Anterior cingulate cortex (tissue), 58 donors: ENCODE measurements at regions not wholly inside any gene's neighbourhood (a gene's known extent, or its start where the extent isn't known, plus 50 kb on each side); places are given as distances from the start of the nearest gene placed in this dataset.

ENCODE experiments used
- DNase-seq, 58 donors: peaks; one replicate each; lab custom pipeline; 2025; lab: John Stamatoyannopoulos, UW

- no peak for DNase-seq
These were observed 250.4 kb downstream of the FZD1 start for GRCh38 chr7:91514591-91514990.

DNA sequence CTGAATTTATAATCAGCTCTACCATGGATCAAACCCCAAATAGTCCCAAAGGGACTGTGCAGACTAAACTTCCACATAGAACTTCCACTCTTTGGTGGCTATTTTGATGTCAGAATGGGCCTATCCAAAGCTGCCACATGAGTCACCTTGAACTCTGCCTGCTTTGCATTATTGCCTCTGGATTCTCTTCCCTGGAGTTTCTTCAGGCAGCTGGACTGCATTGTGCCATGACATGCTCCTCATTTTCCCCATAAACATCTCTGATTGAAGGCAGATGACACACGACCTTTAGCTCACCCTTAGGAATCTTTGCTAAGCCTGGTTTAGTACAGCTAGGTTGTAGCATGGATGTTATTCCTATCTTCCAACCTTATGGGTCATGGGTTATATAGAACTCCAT is 251.7 kb downstream of the FZD1 start:
- no peak for DNase-seq

GRCh38 chr7:91517201-91517785 is 253.1 kb downstream of the FZD1 start:
- DNase-seq = no peak

DNA sequence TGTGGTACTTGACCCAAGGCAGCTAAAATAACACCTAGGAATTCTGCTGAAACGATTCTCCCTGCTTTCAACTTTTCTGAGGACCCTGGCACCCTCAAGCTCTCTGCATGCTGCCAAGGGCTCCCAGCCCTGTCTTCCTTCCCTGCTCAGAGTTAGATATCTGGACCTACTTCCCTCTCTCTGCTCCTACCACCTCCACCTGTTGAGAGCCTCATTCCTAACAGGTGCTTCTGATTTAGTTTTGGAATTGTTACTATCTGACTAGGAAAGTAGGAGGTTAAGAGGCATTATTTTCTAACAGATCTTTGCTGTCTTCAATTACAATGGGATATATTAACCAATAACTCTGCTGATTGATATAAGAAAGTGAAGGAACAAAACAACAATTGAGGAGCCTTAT is 253.8 kb downstream of the FZD1 start:
- no peak for DNase-seq

DNA sequence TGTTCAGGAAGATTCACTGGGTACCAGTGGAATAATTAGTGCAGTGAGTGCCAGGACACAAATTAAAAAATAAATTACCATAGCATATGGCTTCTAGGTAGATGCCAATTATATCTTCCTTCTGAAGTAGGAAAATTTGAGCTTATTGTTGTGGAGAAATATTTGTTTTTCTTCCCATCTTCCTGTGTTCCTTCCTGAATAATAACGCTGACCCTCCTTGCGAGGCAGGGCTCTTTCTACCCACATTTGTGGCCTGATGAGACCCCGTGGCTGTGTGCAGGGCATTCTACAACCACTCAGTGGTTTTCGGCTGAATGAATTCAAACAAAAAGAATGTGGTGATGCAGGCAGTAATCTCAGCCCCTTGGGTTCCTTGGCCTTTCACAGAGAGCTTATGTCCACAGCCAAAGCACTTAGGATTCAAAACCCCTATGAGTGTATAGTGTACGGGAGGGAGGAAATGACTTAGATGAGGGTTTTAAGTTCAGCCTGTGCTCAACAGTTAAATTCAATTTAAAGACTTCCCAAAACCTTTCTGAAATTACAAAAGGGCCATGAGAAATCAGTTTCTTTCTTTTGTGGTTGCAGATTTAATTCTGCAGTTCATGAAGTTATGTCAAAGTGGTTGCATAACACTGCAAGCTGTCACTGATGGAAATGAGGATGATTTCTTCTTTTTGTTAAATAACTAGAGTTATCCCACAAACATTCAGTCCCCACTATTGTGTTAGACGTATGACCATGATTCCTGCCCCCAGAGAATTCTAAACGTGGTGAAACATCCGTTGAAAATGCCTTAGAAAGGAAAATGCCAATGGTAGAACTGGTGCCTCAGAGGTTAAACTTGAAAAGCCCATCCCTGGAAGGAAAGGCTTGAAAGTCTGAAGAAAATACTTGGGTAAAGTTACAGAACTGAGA is 255.3 kb downstream of the FZD1 start:
- DNase-seq = no peak

GRCh38 chr7:91520645-91521044 is 256.4 kb downstream of the FZD1 start:
- DNase-seq = no peak

DNA sequence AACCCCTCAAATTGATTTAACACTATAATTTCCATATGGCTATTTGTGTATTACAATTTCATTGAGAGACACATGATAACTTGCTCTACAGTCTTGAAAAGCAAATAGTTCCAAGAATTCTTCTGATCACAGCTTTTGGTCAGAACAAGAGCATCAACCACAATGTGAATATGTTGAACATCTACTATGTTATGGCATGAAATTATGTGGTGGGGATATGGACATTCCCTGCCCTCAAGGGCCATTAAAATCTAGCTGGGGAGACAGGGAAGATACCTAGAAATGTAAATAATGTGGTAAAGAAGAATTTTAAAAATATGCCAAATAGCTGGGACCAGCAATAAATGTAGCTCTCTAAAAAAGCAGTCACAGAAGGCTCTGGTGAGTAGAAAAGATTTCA is 262.2 kb downstream of the FZD1 start:
- DNase-seq = no peak

- no peak for DNase-seq
These were observed 263.2 kb downstream of the FZD1 start for GRCh38 chr7:91527460-91527859.

GRCh38 chr7:91533996-91534395 is 269.8 kb downstream of the FZD1 start:
- DNase-seq = no peak

DNA sequence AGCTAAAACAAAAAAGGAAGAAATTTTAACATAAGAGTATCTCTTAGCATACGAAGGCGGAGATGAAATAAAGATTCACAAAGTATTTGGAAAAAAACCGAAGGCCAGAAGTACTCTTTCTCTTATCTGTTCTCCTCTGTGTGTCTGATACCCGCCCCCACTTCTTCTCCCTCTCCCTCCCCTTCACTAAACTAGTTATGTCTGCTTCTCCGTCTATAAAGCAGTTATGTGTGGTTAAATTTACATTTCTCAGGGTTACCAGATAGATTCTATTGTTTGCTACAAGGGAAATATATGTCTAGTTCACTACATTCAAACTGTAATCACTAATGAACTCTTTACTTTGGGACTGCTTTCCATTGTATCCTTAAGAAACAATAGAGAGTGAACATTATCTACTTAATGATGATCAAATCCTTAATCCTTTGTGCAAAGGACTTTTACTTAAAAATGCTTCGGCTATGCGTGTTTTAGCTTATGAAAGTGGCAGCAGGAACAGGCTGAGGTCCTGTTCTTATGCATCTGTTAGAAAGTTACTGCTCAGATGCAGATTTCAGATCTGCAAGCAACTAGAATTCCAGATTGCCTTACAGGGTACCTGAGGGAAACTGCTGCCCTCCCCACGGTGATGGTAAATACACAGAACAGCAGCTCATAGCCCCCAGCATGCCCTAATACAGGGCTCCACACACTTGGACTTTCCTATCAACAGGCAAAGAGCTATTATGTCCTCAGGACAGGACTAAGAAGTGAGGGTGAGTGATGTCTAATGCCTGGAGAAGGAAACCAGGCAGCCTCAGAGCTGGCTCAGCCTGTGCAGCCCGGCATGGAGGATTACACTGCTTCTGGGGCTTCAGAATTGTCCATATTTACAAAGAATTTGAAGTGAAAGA is 273.3 kb downstream of the FZD1 start:
- no peak for DNase-seq

- no peak for DNase-seq
These were observed 277.4 kb downstream of the FZD1 start for GRCh38 chr7:91541641-91542040.

GRCh38 chr7:91543646-91544045 is 279.4 kb downstream of the FZD1 start:
- no peak for DNase-seq

GRCh38 chr7:91549878-91550277 is 285.6 kb downstream of the FZD1 start:
- no peak for DNase-seq

DNA sequence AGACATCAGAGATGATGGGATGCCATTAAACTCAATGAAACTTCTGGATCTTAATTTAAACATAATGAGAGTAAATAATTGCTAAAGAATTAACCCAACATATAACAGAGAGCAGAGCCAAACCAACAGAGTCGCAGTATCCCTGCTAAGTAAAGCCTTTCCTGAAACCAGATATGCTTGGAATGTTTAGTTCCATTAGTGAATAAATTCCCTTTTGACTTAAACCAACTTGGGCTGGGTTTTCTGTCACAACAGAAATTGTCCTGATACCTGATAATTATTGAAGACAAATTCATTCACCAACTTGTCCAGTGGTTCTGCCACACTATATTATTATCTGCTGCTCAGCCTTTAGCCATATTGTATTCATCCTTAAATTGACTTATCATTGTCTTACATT is 286.7 kb downstream of the FZD1 start:
- no peak for DNase-seq

DNA sequence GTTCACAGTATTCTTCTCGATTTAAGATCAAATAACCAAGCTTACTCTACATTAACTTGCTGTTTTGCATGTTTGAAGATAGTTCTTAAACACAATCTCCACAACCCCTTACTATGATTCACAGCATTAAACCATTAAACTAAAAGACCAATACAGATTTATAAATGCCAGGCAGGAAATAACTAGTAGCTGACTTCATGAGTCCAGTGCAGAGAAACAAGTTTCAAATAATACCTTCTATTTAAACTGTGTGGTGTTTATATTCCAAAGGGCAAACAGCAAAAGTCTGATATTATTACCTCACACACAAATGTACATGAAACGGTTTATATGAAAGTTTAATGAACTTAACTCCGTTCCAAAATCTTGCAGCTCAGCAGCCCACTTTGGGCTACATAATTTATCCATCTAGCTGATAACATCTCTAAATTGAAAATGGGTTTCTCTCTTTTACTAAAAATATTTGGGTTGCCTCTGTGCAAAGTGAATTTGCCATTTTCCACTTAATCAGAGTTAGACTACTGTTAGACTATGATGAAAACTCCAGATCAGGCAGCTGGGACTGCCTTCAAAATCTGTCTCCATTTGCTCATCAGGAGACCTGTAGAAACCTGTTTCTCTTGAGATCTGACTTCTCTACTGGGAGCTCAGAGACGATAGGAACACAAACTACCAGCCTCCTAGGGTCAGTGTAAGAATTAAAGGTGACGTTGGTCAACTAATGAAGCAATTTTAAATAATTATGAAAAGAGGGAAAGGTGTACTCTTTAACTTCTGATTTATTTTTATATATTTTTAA is 287.3 kb downstream of the FZD1 start:
- DNase-seq = no peak

DNA sequence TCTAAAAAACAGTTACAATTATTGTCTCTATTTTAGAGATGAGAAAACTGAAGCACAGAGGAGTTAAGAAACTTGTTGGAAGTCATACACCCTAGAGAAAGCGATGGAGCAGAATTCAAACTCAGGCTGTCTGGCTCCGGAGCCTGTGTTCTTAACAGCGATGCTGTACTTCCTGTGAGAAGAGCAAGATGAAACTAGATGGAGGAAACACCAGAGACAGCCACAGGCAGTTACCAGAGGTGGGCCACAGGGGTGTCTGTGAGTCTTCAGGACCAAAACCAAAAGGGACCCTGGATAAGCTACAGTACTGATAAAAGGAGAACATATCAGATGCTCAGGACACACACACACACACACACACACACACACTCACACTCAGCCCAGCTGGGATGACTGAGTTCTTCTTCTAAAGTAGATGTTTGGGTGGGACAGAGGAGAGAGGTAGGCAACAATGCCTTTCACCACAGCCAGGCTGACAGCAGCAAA is 289.2 kb downstream of the FZD1 start:
- DNase-seq = no peak

DNA sequence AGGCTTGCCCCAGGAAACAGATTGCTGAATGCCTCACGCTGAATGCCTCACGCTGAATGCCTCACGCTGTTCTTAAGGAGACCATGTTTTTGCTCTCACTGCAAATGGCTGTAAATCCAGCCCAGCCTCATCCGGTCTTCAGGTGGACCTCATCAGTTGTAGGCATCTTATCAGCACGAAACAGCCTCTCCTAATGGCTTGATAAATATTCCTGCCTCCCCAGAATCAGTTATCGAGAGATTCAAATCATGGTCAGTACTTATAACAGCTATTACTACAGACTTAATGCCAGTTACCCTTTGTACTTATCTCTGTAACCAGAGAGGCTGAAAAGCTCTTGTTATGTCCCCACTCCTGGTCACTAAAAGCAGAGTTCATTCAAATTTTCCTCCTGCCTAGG is 290.6 kb downstream of the FZD1 start:
- no peak for DNase-seq

GRCh38 chr7:91556239-91556638 is 292.0 kb downstream of the FZD1 start:
- no peak for DNase-seq

GRCh38 chr7:91556956-91557650 is 292.9 kb downstream of the FZD1 start:
- no peak for DNase-seq
